ENCODE measurements at regions not wholly inside any gene's neighbourhood (a gene's known extent, or its start where the extent isn't known, plus 50 kb on each side); places are given as distances from the start of the nearest gene placed in this dataset.

DNA sequence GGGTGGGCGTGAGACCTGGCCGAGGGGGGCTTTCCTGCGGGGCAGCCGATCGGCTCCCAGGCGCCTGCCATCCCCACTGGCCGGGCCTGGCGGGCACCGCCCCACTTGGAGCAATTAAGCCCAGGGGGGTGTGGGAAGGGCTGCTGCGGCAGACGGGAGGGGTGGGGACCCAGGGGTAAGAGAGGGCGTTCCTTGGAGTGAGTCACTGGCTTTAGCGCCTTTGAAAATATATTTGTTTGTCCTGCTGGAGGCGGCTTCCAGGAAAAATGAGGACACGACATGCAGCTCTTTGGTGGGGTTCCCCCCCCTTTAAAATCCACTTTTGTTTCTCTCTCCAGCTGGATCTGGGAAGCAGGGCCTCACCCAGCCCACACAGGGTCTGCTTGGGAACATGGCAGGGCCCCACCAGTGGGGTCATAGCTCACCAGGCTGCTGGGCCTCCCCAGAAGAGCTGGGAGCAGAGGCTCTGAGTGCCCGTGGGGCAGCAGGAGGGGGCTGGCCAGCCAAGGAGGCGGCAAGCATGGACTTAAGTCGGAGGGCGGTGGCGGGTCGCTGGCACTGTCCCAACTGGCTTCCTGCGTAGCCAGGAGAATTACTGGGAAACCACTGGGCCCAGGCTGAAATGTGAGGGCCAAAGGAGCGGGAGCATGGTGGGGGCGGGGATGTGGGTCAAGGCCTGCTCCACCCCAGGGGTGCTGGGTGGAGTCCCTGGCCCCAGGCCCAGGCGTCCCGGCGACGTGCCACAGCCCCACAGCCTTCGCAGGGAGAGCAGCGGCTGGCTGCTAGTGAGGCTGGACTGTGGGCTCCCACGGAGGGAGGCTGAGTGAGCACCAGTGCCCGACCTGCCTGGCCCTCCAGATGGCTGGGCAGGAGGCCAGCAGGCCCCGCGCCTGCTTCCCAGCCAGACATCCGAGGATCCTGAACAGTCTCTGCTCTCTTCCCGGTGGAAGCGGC lies 128.0 kb downstream of the RFLNA start:
- 9 to 53% methylated on average over 37 of the region's 37 CpGs for WGBS, 2 donors
- TF ChIP-seq POLR2AphosphoS5 (IDR thresholded peaks at IDR 0.05) (peak; percentile 58 to 84 (median 80)), EP300 (IDR thresholded peaks at IDR 0.05) (peak in 2 of 4 donors; percentile 52 to 70), POLR2A (IDR thresholded peaks at IDR 0.05) (no peak), CTCF (IDR thresholded peaks at IDR 0.05) (peak in 1 of 4 experiments; percentile 10)
- H3K4me1 ChIP-seq, result peaks cover 0 to 81% (median 71%) of the 10 kb centered on the region in 4 donors
- DNase-seq, result peak; percentile 97
- peak overlapping the region in 3 of 4 donors; percentile 12 to 26 (median 20) for H3K4me3 ChIP-seq
- peak overlapping the region; percentile 87 to 98 (median 96) for H3K27ac ChIP-seq
- no peaks in the 10 kb centered on the region for H3K9me3 ChIP-seq
- H3K36me3 ChIP-seq, result peaks cover 0 to 50% (median 26%) of the 10 kb centered on the region in 4 donors
- no peaks in the 10 kb centered on the region for H3K27me3 ChIP-seq
- intact Hi-C loops (cut with DNase I), result loop anchor here (2.0 kb wide), 2 partner anchors 42 to 54 kb away; no protein-coding TSS in a partner anchor

DNA sequence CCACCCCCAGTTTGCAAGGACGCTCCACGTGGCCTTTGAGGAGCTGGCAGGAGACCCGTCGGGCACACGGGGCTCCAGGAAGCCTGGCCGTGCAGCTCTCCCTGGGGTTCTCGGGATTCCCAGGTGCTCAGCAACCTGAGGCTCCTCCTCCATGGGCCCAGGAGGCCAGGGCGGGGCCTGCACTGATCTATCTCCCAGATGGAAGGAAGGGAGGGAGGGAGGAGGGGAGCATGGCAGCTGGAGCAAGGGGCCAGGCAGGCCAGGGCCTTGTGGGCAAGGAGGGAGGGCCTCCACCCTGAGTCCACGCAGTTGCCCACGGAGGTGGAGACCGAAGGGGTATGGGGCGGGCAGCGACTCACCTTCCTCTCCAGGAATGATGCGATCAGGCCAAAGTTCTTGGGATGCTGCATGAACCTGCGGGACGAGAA lies 127.3 kb downstream of the RFLNA start:
- TF ChIP-seq POLR2A (IDR thresholded peaks at IDR 0.05) (peak in 1 of 2 donors; percentile 29), EP300 (IDR thresholded peaks at IDR 0.05) (no peak)
- Histone ChIP-seq H3K27ac (peak overlapping the region; percentile 87 to 98 (median 96)), H3K27me3 (no peaks in the 10 kb centered on the region), H3K4me1 (peaks cover 0 to 81% (median 67%) of the 10 kb centered on the region in 4 donors), H3K4me3 (peak overlapping the region in 3 of 4 donors; percentile 12 to 26 (median 19)), H3K9me3 (no peaks in the 10 kb centered on the region), H3K36me3 (peaks cover 0 to 57% (median 26%) of the 10 kb centered on the region in 4 donors)
- 15 to 57% methylated on average over 16 of the region's 16 CpGs for WGBS, 2 donors
- no peak for DNase-seq
- intact Hi-C loops (cut with DNase I), result loop anchor here (2.0 kb wide), 2 partner anchors 41 to 53 kb away; no protein-coding TSS in a partner anchor

DNA sequence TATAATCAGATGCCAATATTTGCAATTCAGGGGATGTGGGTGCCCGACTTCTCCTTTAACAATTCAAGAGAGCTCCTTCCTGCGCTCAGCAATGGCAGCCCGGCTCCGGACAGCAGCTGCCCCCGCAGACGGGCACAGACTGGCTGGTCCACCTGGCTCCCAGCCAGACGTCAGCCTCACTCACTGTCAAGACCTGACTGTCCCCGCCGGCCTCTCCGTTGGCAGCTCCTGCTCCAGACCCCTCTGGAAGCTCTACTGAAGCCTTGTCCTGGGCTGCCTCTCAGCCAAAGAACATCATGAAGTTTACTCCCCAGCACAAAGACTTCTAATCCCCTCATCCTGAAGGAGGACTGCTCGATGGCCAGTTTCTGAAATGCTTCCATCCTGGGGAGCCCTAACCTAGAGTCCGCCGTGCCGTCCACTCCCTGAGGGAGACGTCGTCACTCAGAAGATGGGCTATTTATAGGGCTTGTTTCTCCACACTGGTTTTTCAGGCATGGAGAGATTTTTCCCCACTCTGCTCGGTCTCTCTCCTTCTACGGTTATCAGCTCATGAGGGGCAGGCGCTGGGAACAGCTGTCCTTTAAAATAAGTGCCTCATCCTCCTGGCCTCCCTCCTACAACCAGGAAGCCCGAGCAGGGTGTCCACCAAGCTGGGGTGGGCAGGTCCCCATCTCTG lies 126.2 kb downstream of the RFLNA start:
- H3K4me3 ChIP-seq, result peak overlapping the region in 2 of 4 donors; percentile 12 to 17
- H3K4me1 ChIP-seq, result peaks cover 0 to 79% (median 58%) of the 10 kb centered on the region in 4 donors
- 87 to 89% methylated on average over 20 of the region's 20 CpGs for WGBS, 2 donors
- H3K9me3 ChIP-seq, result no peaks in the 10 kb centered on the region
- H3K36me3 ChIP-seq, result peaks cover 0 to 52% (median 22%) of the 10 kb centered on the region in 4 donors
- intact Hi-C loops (cut with DNase I), result no loop called here
- peak overlapping the region; percentile 87 to 98 (median 96) for H3K27ac ChIP-seq
- no peaks in the 10 kb centered on the region for H3K27me3 ChIP-seq
- TF ChIP-seq POLR2AphosphoS5 (IDR thresholded peaks at IDR 0.05) (peak in 2 of 4 donors; percentile 23 to 24), CTCF (IDR thresholded peaks at IDR 0.05) (no peak)
- no peak for DNase-seq

- Histone ChIP-seq H3K4me1 (peaks cover 0 to 80% (median 61%) of the 10 kb centered on the region in 4 donors), H3K9me3 (no peaks in the 10 kb centered on the region), H3K4me3 (peak overlapping the region in 2 of 4 donors; percentile 12 to 17), H3K36me3 (peaks cover 0 to 44% (median 16%) of the 10 kb centered on the region in 4 donors), H3K27me3 (no peaks in the 10 kb centered on the region), H3K27ac (peak overlapping the region; percentile 87 to 98 (median 96))
- WGBS, 2 donors, result 94 to 95% methylated on average over 28 of the region's 28 CpGs
- TF ChIP-seq CTCF (IDR thresholded peaks at IDR 0.05) (no peak), POLR2A (IDR thresholded peaks at IDR 0.05) (no peak), EP300 (IDR thresholded peaks at IDR 0.05) (no peak), POLR2AphosphoS5 (IDR thresholded peaks at IDR 0.05) (no peak)
- intact Hi-C loops (cut with DNase I), result no loop called here
- DNase-seq, result no peak
These were observed 125.4 kb downstream of the RFLNA start for GRCh38 chr12:124420041-124420995.
